DMS53 (cell line): ENCODE measurements at regions not wholly inside any gene's neighbourhood (a gene's known extent, or its start where the extent isn't known, plus 50 kb on each side); places are given as distances from the start of the nearest gene placed in this dataset.
A peak's percentile ranks its signal among the peaks of the same experiment; 100 is the strongest.

Experiments used
- DNase-seq: peaks from one replicate; lab custom pipeline; 2025; lab: John Stamatoyannopoulos, UW

DNA sequence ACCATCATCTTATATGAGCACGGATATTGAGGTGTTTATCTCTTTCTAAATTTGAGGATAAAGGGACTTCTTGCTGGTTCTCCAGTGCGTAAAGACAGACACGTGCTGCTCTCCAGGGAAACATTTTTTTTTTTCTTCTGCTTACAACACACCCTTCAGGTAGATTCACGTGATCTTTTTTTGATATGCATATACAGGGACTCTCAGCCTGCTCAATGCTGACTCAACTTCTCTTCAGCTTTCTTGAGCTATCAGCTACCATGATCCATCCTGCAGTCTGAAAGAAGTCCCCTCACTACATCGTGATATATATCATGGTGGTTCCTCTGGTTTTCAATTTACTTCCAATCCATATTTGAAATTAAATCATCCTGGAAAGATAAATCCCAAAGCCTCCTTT lies 87.1 kb upstream of the SLITRK3 start:
- DNase-seq = no peak

DNA sequence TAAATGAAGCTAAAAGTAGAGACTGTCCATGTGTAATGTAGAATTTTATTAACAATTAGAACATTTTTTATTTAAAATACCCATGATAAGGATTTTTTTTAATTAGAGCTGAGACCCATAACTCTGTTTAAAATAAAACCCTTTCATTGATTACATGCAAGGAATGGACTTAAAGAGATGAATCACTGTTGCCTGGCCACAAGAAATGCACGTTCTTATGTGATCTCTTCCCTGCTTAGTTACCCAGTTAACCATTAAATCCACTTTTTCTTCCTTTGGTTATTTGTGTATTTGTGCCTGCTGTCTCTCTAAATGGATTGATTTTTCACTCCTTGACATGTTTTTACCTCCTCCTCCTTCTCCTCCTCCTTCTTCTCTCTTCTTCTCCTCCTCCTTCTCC lies 83.3 kb upstream of the SLITRK3 start:
- no peak for DNase-seq

DNA sequence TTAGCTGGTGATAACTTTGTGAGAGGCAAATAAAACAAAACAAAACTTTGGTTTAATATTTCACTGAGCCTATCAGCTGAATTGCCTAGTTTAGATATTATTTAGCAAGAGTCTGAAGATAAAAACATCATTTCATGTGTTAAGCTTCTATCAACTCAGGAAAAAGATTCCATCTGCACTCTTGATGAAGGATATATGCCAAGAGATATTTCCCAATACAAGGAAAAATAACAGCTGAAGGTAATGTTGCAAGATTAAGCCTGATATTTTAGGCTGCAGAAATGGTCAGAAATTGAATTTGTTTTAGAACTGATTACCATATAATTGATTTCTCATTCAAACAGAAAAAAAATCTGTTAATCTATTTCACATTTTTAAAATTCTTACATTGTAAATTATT lies 77.2 kb upstream of the SLITRK3 start:
- DNase-seq = no peak

DNA sequence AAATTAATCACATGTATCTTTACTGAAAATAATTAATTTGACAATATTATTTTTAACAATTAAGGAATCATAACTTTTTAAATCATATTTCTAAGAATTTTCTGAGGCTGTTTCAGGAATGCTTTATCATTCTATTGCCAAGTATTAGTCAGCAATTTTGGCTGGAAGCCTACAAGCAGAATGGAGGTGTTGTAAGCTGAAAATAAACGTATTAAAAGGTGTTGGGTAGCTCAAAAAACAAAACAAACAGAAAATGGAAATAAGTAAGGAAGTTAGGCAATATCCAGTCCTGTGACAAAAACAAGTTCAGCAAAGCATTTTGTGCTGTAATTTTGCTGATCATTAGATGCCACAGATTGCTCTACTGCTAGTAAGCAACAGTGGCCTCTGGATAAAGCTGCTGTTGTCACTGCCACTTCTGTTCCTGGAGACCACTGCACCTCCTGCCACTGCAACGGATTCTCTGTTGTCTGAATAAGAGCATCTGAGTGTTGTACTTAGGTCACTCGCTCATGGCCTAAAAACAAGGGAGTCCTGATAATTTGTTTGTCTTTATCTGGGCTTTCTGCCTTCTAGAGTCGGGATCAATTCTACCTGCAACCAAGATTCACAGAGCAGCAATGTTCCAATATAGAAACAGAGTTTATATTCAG lies 63.5 kb upstream of the SLITRK3 start:
- DNase-seq = peak; percentile 37

DNA sequence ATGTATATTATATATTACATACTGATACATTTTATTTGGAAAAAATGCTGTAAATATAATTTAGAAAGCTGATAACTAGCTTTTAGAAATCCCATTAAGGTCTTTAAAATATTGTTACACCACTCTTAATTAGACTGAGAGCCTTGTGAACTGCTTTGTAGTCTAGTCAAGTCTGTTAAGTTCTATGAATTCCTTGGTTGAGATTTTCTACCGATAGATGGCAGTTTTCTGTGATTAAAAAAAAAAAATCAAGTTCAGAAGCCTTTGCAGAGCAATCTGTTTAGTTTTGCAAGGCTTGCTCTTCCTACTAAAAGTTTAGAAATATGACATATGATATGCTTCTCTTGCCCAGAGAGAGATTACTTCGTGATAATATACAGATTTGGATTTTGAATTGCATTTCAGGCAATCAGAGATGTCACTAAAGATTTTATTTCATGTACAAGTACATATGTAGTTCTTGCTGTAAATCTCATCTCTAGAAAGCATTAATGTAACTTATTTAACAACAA lies 60.4 kb upstream of the SLITRK3 start:
- peak; percentile 8 for DNase-seq

DNA sequence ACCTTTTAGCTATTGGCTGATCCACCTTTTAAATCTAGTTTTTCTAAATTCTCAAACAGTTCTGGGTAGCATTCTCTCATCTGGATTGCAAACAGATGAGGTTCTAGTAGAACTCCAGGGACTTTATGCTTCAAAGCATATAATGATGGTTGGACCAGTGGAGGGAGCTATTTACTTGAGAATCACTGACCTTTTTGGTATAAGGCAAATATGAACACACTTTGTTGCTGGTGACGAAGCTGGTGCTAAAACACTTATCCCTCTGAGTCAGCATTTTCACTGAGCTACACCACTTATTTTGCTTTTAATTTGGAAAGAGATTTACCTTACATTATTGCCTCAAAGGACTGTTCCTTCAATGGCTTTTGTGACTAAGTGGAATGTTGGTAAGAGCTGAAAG lies 58.6 kb upstream of the SLITRK3 start:
- DNase-seq = peak; percentile 89
